ENCODE measurements at regions not wholly inside any gene's neighbourhood (a gene's known extent, or its start where the extent isn't known, plus 50 kb on each side); places are given as distances from the start of the nearest gene placed in this dataset.

GRCh38 chr10:57168611-57169240, 807.7 kb upstream of the ZWINT start:
- TF ChIP-seq CTCF (conservative IDR thresholded peaks at IDR 0.05 in 1 of 2, IDR thresholded peaks at IDR 0.05 in 1 of 2; ENCODE audit: extremely low read depth in 1 of 2, insufficient read depth in 1 of 2, low read depth in 1 of 2, low read length in 2 of 2) = no peak
- TF ChIP-seq EZH2 (IDR thresholded peaks at IDR 0.05; ENCODE audit: borderline replicate concordance, low read length) = no peak
